Upper lobe of left lung (tissue), 4 donors: ENCODE measurements at regions not wholly inside any gene's neighbourhood (a gene's known extent, or its start where the extent isn't known, plus 50 kb on each side); places are given as distances from the start of the nearest gene placed in this dataset.

Experiments
- CTCF ChIP-seq, 6 experiments: fragments of 450-650 bp in 4 of 6; fragments of 200-600 bp in 2 of 6; sonication (generic) in 2 of 6; IDR thresholded peaks; one replicate each; pipeline ENCODE4 v1.5.1; 2016 to 2019; ENCODE audit warnings: antibody characterized with exemption in 6 of 6
- EP300 ChIP-seq, 4 donors: sonication (generic); formaldehyde crosslinking; IDR thresholded peaks; one replicate each; pipeline ENCODE4 v1.5.1; 2017; ENCODE audit warnings: antibody characterized with exemption in 4 of 4, control low read depth in 2 of 4
- POLR2A ChIP-seq, 4 donors: fragments of 450-650 bp; IDR thresholded peaks; one replicate each; pipeline ENCODE4 v1.5.1; 2016 to 2017; ENCODE audit warnings: antibody characterized with exemption in 4 of 4, mild to moderate bottlenecking in 2 of 4
- POLR2AphosphoS5 ChIP-seq, 2 donors: sonication (generic); formaldehyde crosslinking; IDR thresholded peaks; one replicate each; pipeline ENCODE4 v1.5.1; 2017; ENCODE audit warnings: antibody characterized with exemption in 2 of 2

DNA sequence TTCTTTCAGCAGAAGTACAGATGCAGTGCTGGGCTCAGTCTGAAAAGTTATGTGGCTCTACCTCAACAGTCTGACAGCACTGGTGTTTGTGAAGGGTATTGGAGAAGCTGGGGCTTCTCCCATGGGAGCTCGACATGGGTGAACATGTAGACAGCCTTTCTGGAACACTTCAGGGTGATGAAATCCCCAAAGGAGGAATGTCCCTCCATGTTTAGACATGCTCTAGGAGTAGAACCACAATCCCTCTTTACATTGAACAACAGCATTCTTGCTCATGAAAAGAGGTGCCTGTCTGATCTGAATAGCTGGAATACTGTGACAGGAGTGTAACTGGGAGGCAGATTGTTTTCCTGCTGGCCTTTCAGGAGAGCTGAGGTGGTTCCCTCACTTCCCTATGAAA, 53.8 kb upstream of the NAP1L2 start:
- TF ChIP-seq POLR2AphosphoS5 (IDR thresholded peaks at IDR 0.05) (no peak), CTCF (IDR thresholded peaks at IDR 0.05) (no peak), EP300 (IDR thresholded peaks at IDR 0.05) (no peak), POLR2A (IDR thresholded peaks at IDR 0.05) (no peak)
